SK-N-SH (cell line): ENCODE measurements at regions not wholly inside any gene's neighbourhood (a gene's known extent, or its start where the extent isn't known, plus 50 kb on each side); places are given as distances from the start of the nearest gene placed in this dataset.

Experiments
- CTCF ChIA-PET: fragments of 300-600, 350-600 bp; formaldehyde crosslinking; extraction: SDS; loops from one replicate; lab custom pipeline; 2021; lab: Yijun Ruan, JAX
- POLR2A ChIA-PET: fragments of 350-600 bp; sonication (Branson Sonifier 250); formaldehyde crosslinking; extraction: SDS; loops from one replicate; lab custom pipeline; 2020; ENCODE audit warnings: antibody characterized with exemption, inconsistent platforms; lab: Yijun Ruan, JAX
- DNase-seq: peaks from one replicate; pipeline ENCODE4 v3.0.0; 2012
- H2AFZ ChIP-seq: fragments of 200-600 bp; sonication (generic); 2 replicates; pipeline ENCODE4 v1.8.1; 2016; ENCODE audit warnings: antibody characterized with exemption, mild to moderate bottlenecking, low read depth
- H3F3A ChIP-seq: fragments of 200-600 bp; sonication (generic); replicated peaks from 2 replicates; pipeline ENCODE3; 2016; ENCODE audit warnings: antibody characterized with exemption, mild to moderate bottlenecking; ENCODE audit not compliant: insufficient read depth
- H3K27ac ChIP-seq, 2 experiments: fragments of 200-500 bp in 1 of 2; fragments of 200-600 bp in 1 of 2; sonication (Bioruptor generic) in 1 of 2; sonication (generic), shearing (Covaris generic) in 1 of 2; 2 replicates each; pipeline versions ENCODE4 v1.5.1 to v1.6.1; 2014 to 2016; ENCODE audit warnings: low read depth in 2 of 2, inconsistent platforms in 1 of 2, low read length in 1 of 2, mild to moderate bottlenecking in 1 of 2, mixed read lengths in 1 of 2
- H3K27me3 ChIP-seq: fragments of 200-600 bp; sonication (generic), shearing (Covaris generic); 2 replicates; pipeline ENCODE4 v1.6.1; 2016; ENCODE audit warnings: mixed run types; ENCODE audit not compliant: insufficient read depth
- H3K36me3 ChIP-seq, 2 experiments: fragments of 200-500 bp in 1 of 2; fragments of 200-600 bp in 1 of 2; sonication (Bioruptor generic) in 1 of 2; sonication (generic) in 1 of 2; replicated peaks in 1 of 2; 2 replicates each; pipeline versions ENCODE3 to v1.5.1; 2014 to 2016; ENCODE audit warnings: low read length in 1 of 2, mild to moderate bottlenecking in 1 of 2; ENCODE audit not compliant: insufficient read depth in 2 of 2, control insufficient read depth in 1 of 2
- H3K4me1 ChIP-seq, 2 experiments: fragments of 200-500 bp in 1 of 2; fragments of 200-600 bp in 1 of 2; sonication (Bioruptor generic) in 1 of 2; sonication (generic), shearing (Covaris generic) in 1 of 2; 2 replicates each; pipeline versions ENCODE4 v1.5.1 to v1.6.1; 2014 to 2016; ENCODE audit warnings: low read depth in 1 of 2, low read length in 1 of 2, mixed run types in 1 of 2; ENCODE audit not compliant: insufficient read depth in 2 of 2, control insufficient read depth in 1 of 2
- H3K4me2 ChIP-seq: fragments of 200-600 bp; sonication (generic), shearing (Covaris generic); 2 replicates; pipeline ENCODE4 v1.6.1; 2017; ENCODE audit warnings: mixed run types
- H3K4me3 ChIP-seq, 2 experiments: fragments of 200-500 bp in 1 of 2; fragments of 200-600 bp in 1 of 2; sonication (Bioruptor generic) in 1 of 2; sonication (generic), shearing (Covaris generic) in 1 of 2; 2 replicates each; pipeline versions ENCODE4 v1.5.1 to v1.8.1; 2014 to 2016; ENCODE audit warnings: low read depth in 2 of 2, inconsistent platforms in 1 of 2, low read length in 1 of 2, mild to moderate bottlenecking in 1 of 2, mixed read lengths in 1 of 2, moderate library complexity in 1 of 2
- H3K79me2 ChIP-seq: fragments of 200-600 bp; sonication (generic); 2 replicates; pipeline ENCODE4 v1.8.1; 2017; ENCODE audit warnings: mild to moderate bottlenecking; ENCODE audit not compliant: insufficient read depth
- H3K9ac ChIP-seq: fragments of 200-600 bp; sonication (generic); 2 replicates; pipeline ENCODE4 v1.6.1; 2017; ENCODE audit warnings: mixed run types
- H3K9me2 ChIP-seq: fragments of 200-600 bp; sonication (generic); 2 replicates; pipeline ENCODE4 v1.6.1; 2017; ENCODE audit warnings: mixed run types
- H3K9me3 ChIP-seq: fragments of 200-600 bp; sonication (generic); 2 replicates; pipeline ENCODE4 v1.6.1; 2017; ENCODE audit warnings: mixed run types, mild to moderate bottlenecking, moderate library complexity
- H4K20me1 ChIP-seq: fragments of 200-600 bp; sonication (generic); 2 replicates; pipeline ENCODE4 v1.6.1; 2017; ENCODE audit warnings: mild to moderate bottlenecking, mixed run types; ENCODE audit not compliant: insufficient read depth
- CHD2 ChIP-seq: fragments of 150-350 bp; IDR thresholded peaks from 2 replicates; pipeline ENCODE4 v1.6.1; 2018; ENCODE audit warnings: low read length; ENCODE audit not compliant: partially characterized antibody
- ELF1 ChIP-seq: IDR thresholded peaks from 2 replicates; pipeline ENCODE4 v1.4.0; 2012
- EZH2phosphoT487 ChIP-seq: fragments of 200-600 bp; sonication (generic); IDR thresholded peaks from 2 replicates; pipeline ENCODE4 v1.6.1; 2017; ENCODE audit warnings: low read depth, mixed run types, mild to moderate bottlenecking, antibody characterized with exemption, moderate library complexity, borderline replicate concordance
- FOSL2 ChIP-seq: IDR thresholded peaks from 2 replicates; pipeline ENCODE4 v1.4.0; 2012; ENCODE audit warnings: low read depth, mild to moderate bottlenecking, moderate library complexity, borderline replicate concordance
- FOXM1 ChIP-seq: IDR thresholded peaks from 2 replicates; pipeline ENCODE4 v1.4.0; 2012; ENCODE audit warnings: low read depth, mild to moderate bottlenecking
- JUND ChIP-seq: IDR thresholded peaks from 2 replicates; pipeline ENCODE4 v1.4.0; 2012
- NRF1 ChIP-seq: IDR thresholded peaks from 2 replicates; pipeline ENCODE4 v1.6.1; 2012; ENCODE audit warnings: low read depth, mild to moderate bottlenecking, low read length
- POLR2AphosphoS5 ChIP-seq: IDR thresholded peaks from 2 replicates; pipeline ENCODE4 v1.6.1; 2012; ENCODE audit warnings: low read depth, low read length
- RAD21 ChIP-seq: IDR thresholded peaks from 2 replicates; pipeline ENCODE4 v1.6.1; 2012; ENCODE audit warnings: mild to moderate bottlenecking, low read length
- TAF1 ChIP-seq: IDR thresholded peaks from 2 replicates; pipeline ENCODE4 v1.6.1; 2012; ENCODE audit warnings: low read depth, mild to moderate bottlenecking, low read length, moderate library complexity, borderline replicate concordance
- TCF12 ChIP-seq: IDR thresholded peaks from 2 replicates; pipeline ENCODE4 v1.4.0; 2012
- TEAD4 ChIP-seq: IDR thresholded peaks from 2 replicates; pipeline ENCODE4 v1.4.0; 2012; ENCODE audit warnings: mild to moderate bottlenecking, borderline replicate concordance; ENCODE audit not compliant: insufficient read depth
- WGBS: methylation state at CpG from one replicate; pipeline ENCODE4 v1.1.6; 2017; ENCODE audit warnings: low lambda C conversion rate; 5-methylcytosine and 5-hydroxymethylcytosine counted together
- TF ChIP-seq, protein P1 (sequence below): IDR thresholded peaks from 2 replicates; pipeline ENCODE4 v1.6.1; 2012; ENCODE audit warnings: mild to moderate bottlenecking, low read depth, low read length, moderate library complexity
- TF ChIP-seq, protein P2 (sequence below): fragments of 150-350 bp; IDR thresholded peaks from 2 replicates; pipeline ENCODE4 v1.6.1; 2016; ENCODE audit warnings: mild to moderate bottlenecking, low read depth, low read length
- TF ChIP-seq, protein P3 (sequence below): IDR thresholded peaks from 2 replicates; pipeline ENCODE4 v1.4.0; 2012; ENCODE audit warnings: low read depth, borderline replicate concordance
- TF ChIP-seq, protein P4 (sequence below): IDR thresholded peaks from 2 replicates; pipeline ENCODE4; 2012
- TF ChIP-seq, protein P5 (sequence below): fragments of 200-600 bp; sonication (generic); IDR thresholded peaks from 2 replicates; pipeline ENCODE4 v1.6.1; 2017; ENCODE audit warnings: antibody characterized with exemption, mild to moderate bottlenecking, moderate library complexity
- TF ChIP-seq, protein P6 (sequence below): IDR thresholded peaks from 2 replicates; pipeline ENCODE4 v1.4.0; 2012; ENCODE audit warnings: low read depth

DNA sequence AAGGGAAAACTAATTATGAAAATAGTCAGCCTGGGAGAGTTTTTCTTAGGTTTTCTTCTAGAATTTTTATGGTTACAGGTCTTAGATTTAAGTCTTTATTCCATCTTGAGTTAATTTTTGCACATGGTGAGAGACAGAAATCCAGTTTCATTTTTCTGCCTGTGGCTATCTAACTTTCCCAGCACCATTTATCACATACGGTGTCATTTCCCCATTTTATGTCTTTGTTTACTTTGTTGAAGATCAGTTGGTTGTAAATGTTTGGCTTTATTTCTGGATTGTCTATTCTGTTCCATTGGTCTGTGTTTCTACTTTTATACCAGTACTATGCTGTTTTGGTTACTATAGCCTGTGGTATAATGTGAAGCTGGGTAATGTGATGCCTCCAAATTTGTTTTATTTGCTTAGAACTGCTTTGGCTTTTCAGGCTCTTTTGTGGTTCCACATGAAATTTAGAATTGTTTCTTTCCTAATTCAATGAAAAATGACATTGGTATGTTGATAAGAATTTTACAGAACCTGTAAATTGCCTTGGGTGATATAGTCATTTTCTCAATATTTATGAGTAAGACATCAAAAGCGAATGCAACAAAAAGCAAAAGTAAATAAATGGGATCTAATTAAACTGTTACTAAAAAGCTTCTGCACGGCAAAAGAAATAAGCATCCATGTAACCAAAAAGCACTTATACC lies 146.1 kb upstream of the NOL4 start (continued):
- TF ChIP-seq, protein P1, sequence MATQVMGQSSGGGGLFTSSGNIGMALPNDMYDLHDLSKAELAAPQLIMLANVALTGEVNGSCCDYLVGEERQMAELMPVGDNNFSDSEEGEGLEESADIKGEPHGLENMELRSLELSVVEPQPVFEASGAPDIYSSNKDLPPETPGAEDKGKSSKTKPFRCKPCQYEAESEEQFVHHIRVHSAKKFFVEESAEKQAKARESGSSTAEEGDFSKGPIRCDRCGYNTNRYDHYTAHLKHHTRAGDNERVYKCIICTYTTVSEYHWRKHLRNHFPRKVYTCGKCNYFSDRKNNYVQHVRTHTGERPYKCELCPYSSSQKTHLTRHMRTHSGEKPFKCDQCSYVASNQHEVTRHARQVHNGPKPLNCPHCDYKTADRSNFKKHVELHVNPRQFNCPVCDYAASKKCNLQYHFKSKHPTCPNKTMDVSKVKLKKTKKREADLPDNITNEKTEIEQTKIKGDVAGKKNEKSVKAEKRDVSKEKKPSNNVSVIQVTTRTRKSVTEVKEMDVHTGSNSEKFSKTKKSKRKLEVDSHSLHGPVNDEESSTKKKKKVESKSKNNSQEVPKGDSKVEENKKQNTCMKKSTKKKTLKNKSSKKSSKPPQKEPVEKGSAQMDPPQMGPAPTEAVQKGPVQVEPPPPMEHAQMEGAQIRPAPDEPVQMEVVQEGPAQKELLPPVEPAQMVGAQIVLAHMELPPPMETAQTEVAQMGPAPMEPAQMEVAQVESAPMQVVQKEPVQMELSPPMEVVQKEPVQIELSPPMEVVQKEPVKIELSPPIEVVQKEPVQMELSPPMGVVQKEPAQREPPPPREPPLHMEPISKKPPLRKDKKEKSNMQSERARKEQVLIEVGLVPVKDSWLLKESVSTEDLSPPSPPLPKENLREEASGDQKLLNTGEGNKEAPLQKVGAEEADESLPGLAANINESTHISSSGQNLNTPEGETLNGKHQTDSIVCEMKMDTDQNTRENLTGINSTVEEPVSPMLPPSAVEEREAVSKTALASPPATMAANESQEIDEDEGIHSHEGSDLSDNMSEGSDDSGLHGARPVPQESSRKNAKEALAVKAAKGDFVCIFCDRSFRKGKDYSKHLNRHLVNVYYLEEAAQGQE: no peak

DNA sequence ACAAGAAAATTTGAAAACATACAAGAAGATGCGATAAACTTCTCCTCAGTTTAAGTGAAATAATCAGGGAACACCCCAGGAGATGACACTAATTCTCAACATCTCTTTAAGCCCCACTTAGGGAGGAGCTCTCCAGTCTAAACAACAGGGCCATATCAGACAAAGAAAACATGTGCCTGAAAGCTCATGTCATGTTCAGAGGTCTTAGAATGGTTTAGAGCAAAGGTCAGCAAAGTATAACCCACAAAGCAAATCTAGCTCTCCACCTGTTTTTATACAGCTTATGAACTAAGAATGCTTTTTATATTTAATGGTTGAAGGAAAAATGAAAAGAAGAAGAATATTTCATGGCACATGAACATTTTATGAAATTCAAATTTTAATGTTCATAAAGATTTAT lies 155.6 kb upstream of the NOL4 start:
- WGBS: 80% methylated on average over 1 of the region's 1 CpG
- Histone ChIP-seq H4K20me1 (no peaks in the 10 kb centered on the region), H3F3A (no peaks in the 10 kb centered on the region), H3K27me3 (no peaks in the 10 kb centered on the region), H3K9me3 (no peaks in the 10 kb centered on the region), H2AFZ (no peak overlapping the region), H3K9me2 (no peaks in the 10 kb centered on the region), H3K4me2 (no peak overlapping the region), H3K4me1 (no peaks in the 10 kb centered on the region), H3K36me3 (no peaks in the 10 kb centered on the region), H3K9ac (no peak overlapping the region), H3K4me3 (no peak overlapping the region), H3K79me2 (no peaks in the 10 kb centered on the region), H3K27ac (no peak overlapping the region)
- ChIA-PET POLR2A (no interaction called here), CTCF (interaction anchor here (1.4 kb wide), 1 partner anchor 258 kb away, joined by 4 read pairs; no protein-coding TSS in a partner anchor)
- TF ChIP-seq, protein P2, sequence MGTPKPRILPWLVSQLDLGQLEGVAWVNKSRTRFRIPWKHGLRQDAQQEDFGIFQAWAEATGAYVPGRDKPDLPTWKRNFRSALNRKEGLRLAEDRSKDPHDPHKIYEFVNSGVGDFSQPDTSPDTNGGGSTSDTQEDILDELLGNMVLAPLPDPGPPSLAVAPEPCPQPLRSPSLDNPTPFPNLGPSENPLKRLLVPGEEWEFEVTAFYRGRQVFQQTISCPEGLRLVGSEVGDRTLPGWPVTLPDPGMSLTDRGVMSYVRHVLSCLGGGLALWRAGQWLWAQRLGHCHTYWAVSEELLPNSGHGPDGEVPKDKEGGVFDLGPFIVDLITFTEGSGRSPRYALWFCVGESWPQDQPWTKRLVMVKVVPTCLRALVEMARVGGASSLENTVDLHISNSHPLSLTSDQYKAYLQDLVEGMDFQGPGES: no peak
- TF ChIP-seq, protein P3, sequence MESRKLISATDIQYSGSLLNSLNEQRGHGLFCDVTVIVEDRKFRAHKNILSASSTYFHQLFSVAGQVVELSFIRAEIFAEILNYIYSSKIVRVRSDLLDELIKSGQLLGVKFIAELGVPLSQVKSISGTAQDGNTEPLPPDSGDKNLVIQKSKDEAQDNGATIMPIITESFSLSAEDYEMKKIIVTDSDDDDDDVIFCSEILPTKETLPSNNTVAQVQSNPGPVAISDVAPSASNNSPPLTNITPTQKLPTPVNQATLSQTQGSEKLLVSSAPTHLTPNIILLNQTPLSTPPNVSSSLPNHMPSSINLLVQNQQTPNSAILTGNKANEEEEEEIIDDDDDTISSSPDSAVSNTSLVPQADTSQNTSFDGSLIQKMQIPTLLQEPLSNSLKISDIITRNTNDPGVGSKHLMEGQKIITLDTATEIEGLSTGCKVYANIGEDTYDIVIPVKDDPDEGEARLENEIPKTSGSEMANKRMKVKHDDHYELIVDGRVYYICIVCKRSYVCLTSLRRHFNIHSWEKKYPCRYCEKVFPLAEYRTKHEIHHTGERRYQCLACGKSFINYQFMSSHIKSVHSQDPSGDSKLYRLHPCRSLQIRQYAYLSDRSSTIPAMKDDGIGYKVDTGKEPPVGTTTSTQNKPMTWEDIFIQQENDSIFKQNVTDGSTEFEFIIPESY: no peak
- TF ChIP-seq NRF1: no peak
- TF ChIP-seq, protein P4, sequence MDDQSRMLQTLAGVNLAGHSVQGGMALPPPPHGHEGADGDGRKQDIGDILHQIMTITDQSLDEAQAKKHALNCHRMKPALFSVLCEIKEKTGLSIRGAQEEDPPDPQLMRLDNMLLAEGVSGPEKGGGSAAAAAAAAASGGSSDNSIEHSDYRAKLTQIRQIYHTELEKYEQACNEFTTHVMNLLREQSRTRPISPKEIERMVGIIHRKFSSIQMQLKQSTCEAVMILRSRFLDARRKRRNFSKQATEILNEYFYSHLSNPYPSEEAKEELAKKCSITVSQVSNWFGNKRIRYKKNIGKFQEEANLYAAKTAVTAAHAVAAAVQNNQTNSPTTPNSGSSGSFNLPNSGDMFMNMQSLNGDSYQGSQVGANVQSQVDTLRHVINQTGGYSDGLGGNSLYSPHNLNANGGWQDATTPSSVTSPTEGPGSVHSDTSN: no peak
- TF ChIP-seq CHD2: no peak
- no peak for TF ChIP-seq JUND
- TF ChIP-seq TAF1: no peak
- no peak for TF ChIP-seq FOSL2
- TF ChIP-seq POLR2AphosphoS5: no peak
- TF ChIP-seq, protein P5, sequence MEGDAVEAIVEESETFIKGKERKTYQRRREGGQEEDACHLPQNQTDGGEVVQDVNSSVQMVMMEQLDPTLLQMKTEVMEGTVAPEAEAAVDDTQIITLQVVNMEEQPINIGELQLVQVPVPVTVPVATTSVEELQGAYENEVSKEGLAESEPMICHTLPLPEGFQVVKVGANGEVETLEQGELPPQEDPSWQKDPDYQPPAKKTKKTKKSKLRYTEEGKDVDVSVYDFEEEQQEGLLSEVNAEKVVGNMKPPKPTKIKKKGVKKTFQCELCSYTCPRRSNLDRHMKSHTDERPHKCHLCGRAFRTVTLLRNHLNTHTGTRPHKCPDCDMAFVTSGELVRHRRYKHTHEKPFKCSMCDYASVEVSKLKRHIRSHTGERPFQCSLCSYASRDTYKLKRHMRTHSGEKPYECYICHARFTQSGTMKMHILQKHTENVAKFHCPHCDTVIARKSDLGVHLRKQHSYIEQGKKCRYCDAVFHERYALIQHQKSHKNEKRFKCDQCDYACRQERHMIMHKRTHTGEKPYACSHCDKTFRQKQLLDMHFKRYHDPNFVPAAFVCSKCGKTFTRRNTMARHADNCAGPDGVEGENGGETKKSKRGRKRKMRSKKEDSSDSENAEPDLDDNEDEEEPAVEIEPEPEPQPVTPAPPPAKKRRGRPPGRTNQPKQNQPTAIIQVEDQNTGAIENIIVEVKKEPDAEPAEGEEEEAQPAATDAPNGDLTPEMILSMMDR: no peak
- TF ChIP-seq, protein P6, sequence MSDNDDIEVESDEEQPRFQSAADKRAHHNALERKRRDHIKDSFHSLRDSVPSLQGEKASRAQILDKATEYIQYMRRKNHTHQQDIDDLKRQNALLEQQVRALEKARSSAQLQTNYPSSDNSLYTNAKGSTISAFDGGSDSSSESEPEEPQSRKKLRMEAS: no peak
- no peak for TF ChIP-seq TCF12
- TF ChIP-seq EZH2phosphoT487: no peak
- no peak for TF ChIP-seq TEAD4
- no peak for TF ChIP-seq FOXM1
- TF ChIP-seq RAD21: no peak
- no peak for TF ChIP-seq ELF1
- DNase-seq: no peak
